Fibroblast of skin of right biceps (primary cell): ENCODE measurements at regions not wholly inside any gene's neighbourhood (a gene's known extent, or its start where the extent isn't known, plus 50 kb on each side); places are given as distances from the start of the nearest gene placed in this dataset.
"Not testable (repeated sequence)": the region's sequence is repeated elsewhere in the genome, so short reads cannot be mapped to it uniquely, and the experiment has no call there.

Experiments
- DNase-seq: peaks from one replicate; pipeline ENCODE4 v3.0.0-alpha.2; 2013

GRCh38 chr6:86603364-86603763, 334.0 kb upstream of the HTR1E start:
- DNase-seq: not testable (repeated sequence)

- DNase-seq: not testable (repeated sequence)
Measured at GRCh38 chr6:86602093-86602492, 335.2 kb upstream of the HTR1E start.

DNA sequence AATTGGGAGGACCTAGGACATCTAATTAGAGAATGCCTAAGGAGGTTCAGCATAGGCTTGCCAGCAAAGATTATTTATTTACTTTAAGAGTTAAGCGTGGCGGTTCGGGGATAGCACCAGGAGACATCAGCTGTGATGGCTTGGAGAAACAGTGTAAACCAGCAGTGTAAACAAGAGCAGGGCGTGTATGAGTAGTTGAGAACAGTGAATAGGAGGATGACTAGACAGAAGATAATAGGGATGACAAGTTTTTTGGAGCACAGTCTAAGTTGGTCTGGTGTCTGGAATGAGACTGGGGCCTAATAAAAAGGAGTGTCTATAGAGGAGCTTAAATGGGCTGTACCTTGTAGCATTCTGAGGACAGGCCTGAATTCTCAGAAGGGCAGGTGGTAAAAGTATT, 338.4 kb upstream of the HTR1E start:
- DNase-seq: not testable (repeated sequence)

DNA sequence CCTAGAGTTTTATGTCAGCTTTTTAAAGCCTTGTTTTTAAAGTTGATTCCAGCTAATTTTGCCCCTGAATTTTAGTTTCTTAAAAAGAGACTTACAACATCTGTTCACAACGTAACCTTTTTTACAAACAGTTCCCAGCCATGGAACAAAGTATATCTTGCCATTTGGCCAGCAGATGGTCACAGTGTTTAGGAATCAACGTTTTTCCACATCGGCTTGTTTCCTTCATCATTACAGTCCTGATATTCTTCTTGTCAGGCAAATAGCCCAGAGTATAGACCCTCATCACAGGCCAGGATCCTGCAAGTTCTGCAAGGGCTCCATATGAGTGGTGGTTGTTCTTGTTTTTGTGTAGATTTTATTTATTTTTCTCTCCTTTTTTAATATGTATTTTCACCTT, 341.7 kb upstream of the HTR1E start:
- no peak for DNase-seq

- DNase-seq: no peak
Measured at GRCh38 chr6:86586195-86586594, 351.1 kb upstream of the HTR1E start.

DNA sequence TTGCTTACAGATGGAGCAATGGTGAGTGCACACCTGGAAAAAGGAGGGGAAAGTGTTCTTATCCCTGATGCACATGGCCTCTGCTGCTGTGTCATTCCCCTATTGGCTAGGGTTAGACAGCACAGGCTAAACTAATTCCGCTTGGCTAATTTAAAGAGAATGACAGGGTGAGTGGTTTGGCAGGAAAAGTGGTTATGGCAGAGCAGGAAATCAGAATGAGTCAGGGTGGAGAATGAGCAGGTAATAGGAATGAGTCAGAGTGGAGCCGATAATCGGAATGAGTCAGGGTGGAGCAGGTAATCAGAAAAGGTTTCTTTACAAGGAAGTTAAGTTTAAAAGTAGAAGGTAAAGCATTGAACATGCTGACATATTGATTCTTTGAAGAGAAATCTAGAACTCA, 355.5 kb upstream of the HTR1E start:
- DNase-seq: no peak

GRCh38 chr6:86563197-86563596, 374.1 kb upstream of the HTR1E start:
- no peak for DNase-seq

GRCh38 chr6:86558318-86558717, 379.0 kb upstream of the HTR1E start:
- DNase-seq: no peak

DNA sequence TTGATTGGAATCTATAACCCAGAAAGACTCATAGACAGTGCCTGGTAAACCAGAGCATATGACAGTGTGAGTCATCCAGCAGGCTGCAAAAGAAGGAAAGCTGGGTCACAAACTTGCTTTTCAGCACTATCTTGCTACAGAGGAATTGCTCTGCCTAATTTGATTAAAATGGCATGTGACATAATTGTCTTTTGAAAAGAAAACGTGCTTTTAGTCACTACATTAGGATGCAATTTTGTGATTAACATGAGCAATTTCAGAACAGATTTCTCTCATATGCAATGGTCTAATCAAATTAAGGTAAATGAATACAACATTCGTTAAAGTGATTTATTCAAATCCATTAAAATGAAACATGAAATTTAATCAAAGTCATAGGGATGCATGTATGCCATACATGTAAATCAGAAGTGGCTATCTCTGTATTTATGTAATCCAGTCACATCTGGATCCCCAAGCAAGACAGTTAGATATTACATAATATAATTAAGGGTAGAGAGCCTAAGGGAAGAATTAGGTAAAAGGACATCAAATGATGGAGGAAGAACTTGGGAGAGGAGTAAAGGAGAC, 400.0 kb upstream of the HTR1E start:
- DNase-seq: no peak

DNA sequence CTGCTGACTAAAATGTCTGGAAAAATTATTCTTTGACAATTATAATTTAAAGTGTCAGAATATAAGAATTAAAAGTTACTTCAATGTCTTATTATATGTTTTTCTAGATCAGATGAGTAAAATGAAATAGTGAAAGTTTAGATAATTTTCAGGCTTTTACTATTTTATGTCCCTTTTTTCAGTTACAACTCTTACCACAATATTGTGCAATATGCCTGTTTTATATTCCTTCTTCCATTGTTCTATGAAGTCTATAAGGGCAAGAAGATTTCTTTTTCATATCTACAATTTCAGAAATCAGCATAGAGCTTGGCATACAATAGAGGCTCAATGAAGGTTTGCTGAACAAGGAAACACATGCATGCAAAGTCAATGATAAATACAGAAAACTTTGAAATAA, 401.2 kb upstream of the HTR1E start:
- no peak for DNase-seq

DNA sequence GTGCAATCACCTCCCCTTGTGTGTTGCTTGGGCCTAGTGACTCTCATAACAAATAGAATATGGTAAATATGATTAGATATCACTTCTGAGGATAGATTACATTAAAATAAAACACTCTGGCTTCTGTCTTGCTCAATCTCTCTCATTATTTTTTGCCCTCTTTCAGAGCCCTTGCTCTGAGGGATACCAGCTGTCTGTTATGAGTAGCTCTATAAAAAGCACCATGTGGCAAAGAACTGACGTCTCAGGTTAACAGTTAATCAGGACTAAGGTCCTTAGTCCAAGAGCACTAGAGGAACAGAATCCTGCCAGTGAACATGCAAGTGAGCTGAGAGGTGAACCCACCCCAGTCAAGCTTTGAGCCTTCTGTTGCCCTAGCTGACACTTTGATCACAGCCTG, 402.2 kb upstream of the HTR1E start:
- no peak for DNase-seq

DNA sequence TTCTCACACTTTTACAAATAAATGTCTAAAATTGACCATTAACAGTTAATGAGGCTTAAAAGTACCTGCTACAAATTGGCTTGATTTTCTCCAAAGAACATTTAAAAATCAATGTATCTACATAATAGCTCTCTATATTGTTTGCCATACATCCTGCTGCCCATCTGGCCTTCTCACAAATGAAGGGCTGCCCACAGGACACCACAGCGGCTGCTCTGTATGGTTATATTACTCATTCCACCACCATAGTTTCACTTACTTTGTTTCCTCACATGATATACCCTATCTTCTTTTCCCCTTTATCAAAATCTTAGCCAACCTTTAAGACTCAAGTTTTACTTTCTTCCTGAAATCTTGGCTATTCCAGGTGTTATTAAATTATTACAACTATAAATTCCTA, 407.7 kb upstream of the HTR1E start:
- no peak for DNase-seq

DNA sequence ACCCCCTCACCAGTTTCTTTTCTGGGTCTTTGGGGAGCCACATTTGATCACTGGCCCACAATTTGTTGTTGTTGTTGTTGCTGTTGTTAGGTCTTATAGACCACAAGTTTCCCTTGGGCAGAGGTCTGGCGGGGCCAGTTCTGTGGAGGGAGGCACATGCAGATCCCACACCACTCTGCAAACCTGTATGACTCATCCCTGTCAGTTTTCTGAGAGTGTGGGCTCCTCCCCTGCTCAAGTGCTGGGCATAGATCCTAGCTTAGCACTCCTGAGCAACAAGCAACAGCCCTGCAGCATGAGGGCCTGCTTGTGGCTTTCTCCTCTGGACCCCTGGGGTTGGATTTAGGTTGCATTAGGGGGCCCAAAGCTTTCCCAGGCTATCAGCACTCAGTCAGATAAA, 411.1 kb upstream of the HTR1E start:
- no peak for DNase-seq

DNA sequence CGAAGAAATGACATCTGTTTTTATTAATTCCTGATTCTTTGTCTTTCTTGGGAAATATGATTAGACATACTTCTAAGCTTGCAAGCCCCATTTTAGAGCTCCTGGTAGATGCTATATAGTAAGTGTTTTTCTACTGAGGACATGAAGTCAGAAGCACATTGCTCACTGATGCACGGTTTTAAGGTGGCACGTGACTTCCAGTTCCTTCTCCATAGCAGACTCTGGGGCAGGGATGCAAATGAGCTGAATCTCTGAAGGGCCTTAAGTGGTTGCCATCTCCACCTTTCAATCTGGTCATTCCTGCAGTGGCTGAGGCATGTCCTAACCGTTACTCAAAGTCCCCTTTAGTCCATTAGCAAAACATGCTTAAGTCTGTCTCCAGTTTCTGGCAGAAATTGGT, 421.2 kb upstream of the HTR1E start:
- DNase-seq: no peak

DNA sequence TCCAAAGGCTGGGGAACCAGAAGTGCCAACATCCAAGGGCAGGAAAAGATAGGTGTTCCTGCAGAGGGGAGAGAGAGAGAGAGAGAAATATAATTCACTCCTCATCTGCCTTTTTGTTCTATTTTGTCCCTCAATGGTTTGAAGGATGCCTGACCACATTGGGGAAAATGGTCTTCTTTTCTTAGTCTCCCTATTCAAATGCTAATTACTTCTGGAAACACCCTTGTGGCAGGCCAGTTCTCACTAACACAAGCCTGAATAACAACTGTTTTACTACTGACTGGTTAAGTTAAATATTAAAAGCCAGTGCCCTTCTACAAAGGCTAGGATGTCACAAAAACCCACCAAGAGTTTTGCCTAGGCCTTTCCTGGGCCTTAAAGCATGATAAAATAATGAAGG, 425.4 kb upstream of the HTR1E start:
- DNase-seq: no peak

GRCh38 chr6:86508230-86508629, 429.1 kb upstream of the HTR1E start:
- DNase-seq: no peak

DNA sequence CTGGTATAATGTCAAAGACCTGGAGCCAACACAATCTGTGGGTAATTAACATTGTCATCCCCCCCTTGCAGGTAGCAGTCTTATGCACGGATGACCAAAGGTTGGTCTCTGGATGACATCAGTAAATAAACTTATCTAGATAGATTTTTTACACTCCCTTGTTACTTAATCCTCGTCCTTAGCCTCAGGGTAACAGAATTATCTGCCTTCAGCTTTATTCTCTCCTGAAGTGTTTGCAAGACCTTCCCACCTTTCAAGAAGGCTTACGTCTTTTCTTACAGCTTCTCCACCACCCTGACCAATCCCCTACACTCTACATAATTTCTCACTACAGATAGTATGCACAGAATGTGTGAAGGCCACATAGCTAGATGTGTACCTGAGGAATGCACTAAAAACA, 434.8 kb upstream of the HTR1E start:
- DNase-seq: no peak

- no peak for DNase-seq
Measured at GRCh38 chr6:86500035-86500434, 437.3 kb upstream of the HTR1E start.

DNA sequence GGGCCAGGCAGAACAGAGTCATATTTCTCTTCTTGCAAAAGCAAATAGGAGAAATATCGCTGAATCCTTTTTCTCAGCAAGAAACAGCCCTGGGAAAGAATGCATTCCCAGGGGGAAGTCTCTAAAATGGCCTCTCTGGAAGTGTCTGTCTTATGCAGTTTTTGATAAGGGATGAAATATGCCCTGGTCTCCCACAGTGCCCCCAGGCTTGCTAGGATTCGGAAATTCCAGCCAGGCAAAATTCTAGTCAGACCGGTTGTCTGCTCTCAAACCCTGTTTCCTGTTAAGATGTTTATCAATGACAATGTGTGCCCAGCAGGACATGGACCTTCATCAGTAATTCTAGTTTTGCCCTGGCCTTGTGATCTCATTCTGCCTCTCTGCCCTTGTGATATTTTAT, 448.3 kb upstream of the HTR1E start:
- not testable (repeated sequence) for DNase-seq

GRCh38 chr6:86487660-86488221, 449.6 kb upstream of the HTR1E start:
- no peak for DNase-seq

GRCh38 chr6:86478316-86478715, 459.0 kb upstream of the HTR1E start:
- DNase-seq: not testable (repeated sequence)

GRCh38 chr6:86477500-86478148, 459.7 kb upstream of the HTR1E start:
- DNase-seq: no peak

DNA sequence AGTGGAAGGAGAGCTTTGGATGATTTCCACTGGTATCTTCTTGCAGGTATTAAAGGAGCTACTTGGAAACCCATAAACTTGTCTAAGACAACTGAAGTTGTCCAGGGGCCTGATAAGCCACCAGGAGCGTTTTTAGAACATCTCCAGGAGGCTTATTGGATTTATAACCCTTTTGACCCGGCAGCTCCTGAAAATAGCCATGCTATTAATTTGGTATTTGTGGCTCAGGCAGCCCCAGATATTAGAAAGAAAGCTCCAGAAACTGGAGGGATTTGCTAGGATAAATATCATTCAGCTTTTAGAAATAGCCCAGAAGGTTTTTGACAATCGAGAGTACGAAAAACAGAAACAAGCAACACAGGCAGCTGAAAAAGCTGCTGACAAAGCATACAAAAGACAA, 461.0 kb upstream of the HTR1E start:
- no peak for DNase-seq

- no peak for DNase-seq
Measured at GRCh38 chr6:86474081-86474480, 463.2 kb upstream of the HTR1E start.

- DNase-seq: no peak
Measured at GRCh38 chr6:86471791-86472190, 465.5 kb upstream of the HTR1E start.
